ENCODE measurements at regions not wholly inside any gene's neighbourhood (a gene's known extent, or its start where the extent isn't known, plus 50 kb on each side); places are given as distances from the start of the nearest gene placed in this dataset.
"Not testable (repeated sequence)": the region's sequence is repeated elsewhere in the genome, so short reads cannot be mapped to it uniquely, and the experiment has no call there.

- no peak overlapping the region for H3K4me3 ChIP-seq (ENCODE audit: low read depth, low read length)
- no peak overlapping the region for H3K4me2 ChIP-seq (ENCODE audit: low read length)
- H3K9ac ChIP-seq, result no peak overlapping the region
- H3K36me3 ChIP-seq (ENCODE audit: control insufficient read depth, insufficient read depth, low read length), result no peaks in the 10 kb centered on the region
- H2AFZ ChIP-seq, result no peak overlapping the region
- H3K27ac ChIP-seq, result no peak overlapping the region
- no peaks in the 10 kb centered on the region for H3K4me1 ChIP-seq
- no peak for TF ChIP-seq CTCF (IDR thresholded peaks at IDR 0.05)
- no peaks in the 10 kb centered on the region for H3K79me2 ChIP-seq
- no peaks in the 10 kb centered on the region for H3K9me3 ChIP-seq (ENCODE audit: control insufficient read depth, low read length)
- no peaks in the 10 kb centered on the region for H3K27me3 ChIP-seq (ENCODE audit: control insufficient read depth, insufficient read depth, low read length)
These were observed 72.9 kb upstream of the ZNF469 start for GRCh38 chr16:88309908-88310265.

GRCh38 chr16:88310796-88311605, 71.8 kb upstream of the ZNF469 start:
- Histone ChIP-seq H3K36me3 (ENCODE audit: control insufficient read depth, insufficient read depth, low read length) (no peaks in the 10 kb centered on the region), H3K4me1 (no peaks in the 10 kb centered on the region), H3K9ac (no peak overlapping the region), H3K79me2 (no peaks in the 10 kb centered on the region), H3K27ac (no peak overlapping the region), H3K27me3 (ENCODE audit: control insufficient read depth, insufficient read depth, low read length) (no peaks in the 10 kb centered on the region), H3K4me3 (ENCODE audit: low read depth, low read length) (no peak overlapping the region), H3K4me2 (ENCODE audit: low read length) (no peak overlapping the region), H2AFZ (no peak overlapping the region), H3K9me3 (ENCODE audit: control insufficient read depth, low read length) (no peaks in the 10 kb centered on the region)
- TF ChIP-seq CTCF (IDR thresholded peaks at IDR 0.05), result no peak

GRCh38 chr16:88311860-88312259, 70.9 kb upstream of the ZNF469 start:
- not testable (repeated sequence) for H3K9me3 ChIP-seq (ENCODE audit: control insufficient read depth, low read length); H2AFZ ChIP-seq; H3K4me1 ChIP-seq; H3K27ac ChIP-seq; H3K9ac ChIP-seq; H3K4me3 ChIP-seq (ENCODE audit: low read depth, low read length); H3K36me3 ChIP-seq (ENCODE audit: control insufficient read depth, insufficient read depth, low read length); H3K4me2 ChIP-seq (ENCODE audit: low read length); H3K27me3 ChIP-seq (ENCODE audit: control insufficient read depth, insufficient read depth, low read length); H3K79me2 ChIP-seq

- H3K36me3 ChIP-seq (ENCODE audit: control insufficient read depth, insufficient read depth, low read length), result no peaks in the 10 kb centered on the region
- H3K4me1 ChIP-seq, result no peaks in the 10 kb centered on the region
- H2AFZ ChIP-seq, result no peak overlapping the region
- H3K27ac ChIP-seq, result no peak overlapping the region
- no peak overlapping the region for H3K4me3 ChIP-seq (ENCODE audit: low read depth, low read length)
- no peaks in the 10 kb centered on the region for H3K79me2 ChIP-seq
- no peaks in the 10 kb centered on the region for H3K27me3 ChIP-seq (ENCODE audit: control insufficient read depth, insufficient read depth, low read length)
- no peak overlapping the region for H3K9ac ChIP-seq
- no peak for TF ChIP-seq CTCF (IDR thresholded peaks at IDR 0.05)
- no peaks in the 10 kb centered on the region for H3K9me3 ChIP-seq (ENCODE audit: control insufficient read depth, low read length)
- H3K4me2 ChIP-seq (ENCODE audit: low read length), result no peak overlapping the region
These were observed 70.0 kb upstream of the ZNF469 start for GRCh38 chr16:88312732-88313131.

- Histone ChIP-seq H3K4me3 (ENCODE audit: low read depth, low read length) (no peak overlapping the region), H3K9me3 (ENCODE audit: control insufficient read depth, low read length) (no peaks in the 10 kb centered on the region), H3K27me3 (ENCODE audit: control insufficient read depth, insufficient read depth, low read length) (no peaks in the 10 kb centered on the region), H3K4me1 (no peaks in the 10 kb centered on the region), H3K27ac (no peak overlapping the region), H3K36me3 (ENCODE audit: control insufficient read depth, insufficient read depth, low read length) (no peaks in the 10 kb centered on the region), H3K4me2 (ENCODE audit: low read length) (no peak overlapping the region), H2AFZ (no peak overlapping the region), H3K9ac (no peak overlapping the region), H3K79me2 (no peaks in the 10 kb centered on the region)
- TF ChIP-seq CTCF (IDR thresholded peaks at IDR 0.05), result no peak
These were observed 67.7 kb upstream of the ZNF469 start for GRCh38 chr16:88314991-88315542.
